ENCODE measurements at regions not wholly inside any gene's neighbourhood (a gene's known extent, or its start where the extent isn't known, plus 50 kb on each side); places are given as distances from the start of the nearest gene placed in this dataset.

GRCh38 chr2:49618491-49618890 is 464.2 kb upstream of the FSHR start:
- RAD21 ChIA-PET (ENCODE audit: low non-redundant PET in 1 of 2, low total read pairs in 2 of 2, uncharacterized antibody in 2 of 2, unreplicated experiment in 2 of 2) = no interaction called here

More at GRCh38 chr2:49618491-49618890, 464.2 kb upstream of the FSHR start:
- DNase-seq (ENCODE audit: low read depth, low spot score) (no peak), ATAC-seq (no peak)
- Histone ChIP-seq H3K9me2 (ENCODE audit: insufficient read depth) (no peaks in the 10 kb centered on the region), H3K4me3 (replicated peaks in 1 of 2; ENCODE audit: low read depth in 1 of 2, low read length in 2 of 2) (no peak overlapping the region), H3K9me3 (ENCODE audit: control insufficient read depth in 1 of 2, insufficient read depth in 1 of 2, low read depth in 1 of 2, low read length in 2 of 2) (peaks cover 3 to 8% of the 10 kb centered on the region in 2 experiments; a peak in 2 of 4 replicates), H3K4me2 (ENCODE audit: low read length) (no peak overlapping the region), H3K36me3 (ENCODE audit: control insufficient read depth in 1 of 2, insufficient read depth in 2 of 2, low read length in 2 of 2) (no peaks in the 10 kb centered on the region), H4K20me1 (ENCODE audit: insufficient read depth) (no peaks in the 10 kb centered on the region), H3K27me3 (ENCODE audit: insufficient read depth, low read length) (no peaks in the 10 kb centered on the region), H3K79me2 (ENCODE audit: insufficient read depth, low read length) (no peaks in the 10 kb centered on the region), H3K9ac (ENCODE audit: low read length) (no peak overlapping the region), H3K27ac (ENCODE audit: low read depth, low read length) (no peak overlapping the region), H2AFZ (ENCODE audit: low read depth, low read length, poor library complexity, severe bottlenecking) (no peak overlapping the region), H3K4me1 (ENCODE audit: control insufficient read depth in 1 of 2, insufficient read depth in 2 of 2, low read length in 2 of 2) (no peaks in the 10 kb centered on the region)
- BruUV-seq (replicated peaks) = no TSS peak
- ChIA-PET CTCF (no interaction called here), POLR2A (no interaction called here)
- intact Hi-C loops (cut with micrococcal nuclease) = no loop called here
- no peak for TF ChIP-seq POLR2A (IDR thresholded peaks at IDR 0.05; ENCODE audit: borderline replicate concordance, extremely low read depth, insufficient read depth, insufficient read length)
- no peak for TF ChIP-seq ZBTB33 (IDR thresholded peaks at IDR 0.05; ENCODE audit: extremely low read depth, insufficient replicate concordance, low read length)
- no peak for TF ChIP-seq FOSL1 (IDR thresholded peaks at IDR 0.05; ENCODE audit: low read depth)
- TF ChIP-seq ZNF274 (IDR thresholded peaks at IDR 0.05; ENCODE audit: low read depth, low read length) = no peak
- TF ChIP-seq MAX (IDR thresholded peaks at IDR 0.05) = no peak
- no peak for TF ChIP-seq CBX3 (IDR thresholded peaks at IDR 0.05; ENCODE audit: low read depth)
- no peak for TF ChIP-seq SP1 (IDR thresholded peaks at IDR 0.05; ENCODE audit: low read depth)
- TF ChIP-seq EZH2 (IDR thresholded peaks at IDR 0.05) = no peak
- TF ChIP-seq SRF (IDR thresholded peaks at IDR 0.05; ENCODE audit: low read depth) = no peak
- no peak for TF ChIP-seq EGR1 (IDR thresholded peaks at IDR 0.05; ENCODE audit: low read depth)
